OCI-LY3 (cell line): ENCODE measurements at regions not wholly inside any gene's neighbourhood (a gene's known extent, or its start where the extent isn't known, plus 50 kb on each side); places are given as distances from the start of the nearest gene placed in this dataset.
"Not testable (repeated sequence)": the region's sequence is repeated elsewhere in the genome, so short reads cannot be mapped to it uniquely, and the experiment has no call there.

Source experiments
- CTCF ChIP-seq: fragments of 200-600, 300-600 bp; sonication (generic); IDR thresholded peaks from 2 replicates; pipeline ENCODE4 v1.5.1; 2014; ENCODE audit warnings: antibody characterized with exemption, low read length, low read depth
- EZH2phosphoT487 ChIP-seq: fragments of 200-600 bp; shearing (Covaris generic); IDR thresholded peaks from 2 replicates; pipeline ENCODE4 v1.6.1; 2018; ENCODE audit warnings: antibody characterized with exemption, mixed run types, low read depth

GRCh38 chr14:39639009-39639408, 206.8 kb upstream of the FBXO33 start:
- TF ChIP-seq CTCF, EZH2phosphoT487: not testable (repeated sequence)
